ENCODE measurements at regions not wholly inside any gene's neighbourhood (a gene's known extent, or its start where the extent isn't known, plus 50 kb on each side); places are given as distances from the start of the nearest gene placed in this dataset.

DNA sequence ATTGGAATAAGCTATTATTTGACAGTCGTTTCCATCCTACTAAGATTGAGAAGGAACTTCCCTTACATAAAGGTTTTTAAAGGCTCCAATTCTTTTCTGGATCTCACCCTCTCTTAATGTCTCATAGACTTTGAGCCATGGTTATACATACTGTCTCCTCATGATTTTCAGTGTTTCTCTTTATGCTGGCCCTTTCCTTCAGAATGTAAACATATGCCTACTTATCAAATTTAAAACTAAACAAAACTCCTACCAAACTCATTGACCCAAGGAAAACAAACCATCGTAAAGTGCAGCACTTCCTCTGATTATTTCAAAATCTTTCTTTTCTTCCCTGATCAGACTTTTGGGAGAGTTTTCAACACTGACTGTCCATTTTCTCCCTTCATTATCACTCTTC lies 163.4 kb upstream of the DPYD start:
- TF ChIP-seq, protein P1, sequence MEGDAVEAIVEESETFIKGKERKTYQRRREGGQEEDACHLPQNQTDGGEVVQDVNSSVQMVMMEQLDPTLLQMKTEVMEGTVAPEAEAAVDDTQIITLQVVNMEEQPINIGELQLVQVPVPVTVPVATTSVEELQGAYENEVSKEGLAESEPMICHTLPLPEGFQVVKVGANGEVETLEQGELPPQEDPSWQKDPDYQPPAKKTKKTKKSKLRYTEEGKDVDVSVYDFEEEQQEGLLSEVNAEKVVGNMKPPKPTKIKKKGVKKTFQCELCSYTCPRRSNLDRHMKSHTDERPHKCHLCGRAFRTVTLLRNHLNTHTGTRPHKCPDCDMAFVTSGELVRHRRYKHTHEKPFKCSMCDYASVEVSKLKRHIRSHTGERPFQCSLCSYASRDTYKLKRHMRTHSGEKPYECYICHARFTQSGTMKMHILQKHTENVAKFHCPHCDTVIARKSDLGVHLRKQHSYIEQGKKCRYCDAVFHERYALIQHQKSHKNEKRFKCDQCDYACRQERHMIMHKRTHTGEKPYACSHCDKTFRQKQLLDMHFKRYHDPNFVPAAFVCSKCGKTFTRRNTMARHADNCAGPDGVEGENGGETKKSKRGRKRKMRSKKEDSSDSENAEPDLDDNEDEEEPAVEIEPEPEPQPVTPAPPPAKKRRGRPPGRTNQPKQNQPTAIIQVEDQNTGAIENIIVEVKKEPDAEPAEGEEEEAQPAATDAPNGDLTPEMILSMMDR (IDR thresholded peaks at IDR 0.05; ENCODE audit: insufficient read depth, low read length), result no peak
- no peak for TF ChIP-seq GABPA (IDR thresholded peaks at IDR 0.05; ENCODE audit: low read depth)
- TF ChIP-seq POLR2AphosphoS5 (IDR thresholded peaks at IDR 0.05; ENCODE audit: low read depth), result no peak
- no peak for TF ChIP-seq SPI1 (IDR thresholded peaks at IDR 0.05; ENCODE audit: borderline replicate concordance, low read depth)
- TF ChIP-seq, protein P2, sequence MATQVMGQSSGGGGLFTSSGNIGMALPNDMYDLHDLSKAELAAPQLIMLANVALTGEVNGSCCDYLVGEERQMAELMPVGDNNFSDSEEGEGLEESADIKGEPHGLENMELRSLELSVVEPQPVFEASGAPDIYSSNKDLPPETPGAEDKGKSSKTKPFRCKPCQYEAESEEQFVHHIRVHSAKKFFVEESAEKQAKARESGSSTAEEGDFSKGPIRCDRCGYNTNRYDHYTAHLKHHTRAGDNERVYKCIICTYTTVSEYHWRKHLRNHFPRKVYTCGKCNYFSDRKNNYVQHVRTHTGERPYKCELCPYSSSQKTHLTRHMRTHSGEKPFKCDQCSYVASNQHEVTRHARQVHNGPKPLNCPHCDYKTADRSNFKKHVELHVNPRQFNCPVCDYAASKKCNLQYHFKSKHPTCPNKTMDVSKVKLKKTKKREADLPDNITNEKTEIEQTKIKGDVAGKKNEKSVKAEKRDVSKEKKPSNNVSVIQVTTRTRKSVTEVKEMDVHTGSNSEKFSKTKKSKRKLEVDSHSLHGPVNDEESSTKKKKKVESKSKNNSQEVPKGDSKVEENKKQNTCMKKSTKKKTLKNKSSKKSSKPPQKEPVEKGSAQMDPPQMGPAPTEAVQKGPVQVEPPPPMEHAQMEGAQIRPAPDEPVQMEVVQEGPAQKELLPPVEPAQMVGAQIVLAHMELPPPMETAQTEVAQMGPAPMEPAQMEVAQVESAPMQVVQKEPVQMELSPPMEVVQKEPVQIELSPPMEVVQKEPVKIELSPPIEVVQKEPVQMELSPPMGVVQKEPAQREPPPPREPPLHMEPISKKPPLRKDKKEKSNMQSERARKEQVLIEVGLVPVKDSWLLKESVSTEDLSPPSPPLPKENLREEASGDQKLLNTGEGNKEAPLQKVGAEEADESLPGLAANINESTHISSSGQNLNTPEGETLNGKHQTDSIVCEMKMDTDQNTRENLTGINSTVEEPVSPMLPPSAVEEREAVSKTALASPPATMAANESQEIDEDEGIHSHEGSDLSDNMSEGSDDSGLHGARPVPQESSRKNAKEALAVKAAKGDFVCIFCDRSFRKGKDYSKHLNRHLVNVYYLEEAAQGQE (IDR thresholded peaks at IDR 0.05; ENCODE audit: insufficient replicate concordance, low read depth), result no peak
